Stimulated activated CD4-positive, alpha-beta T cell treated with anti-CD3 and anti-CD28 coated beads, Interleukin-12 subunit alpha, Interleukin-12 subunit beta, amount 100 ng/mL, for 48 hours (primary cell): ENCODE measurements at regions not wholly inside any gene's neighbourhood (a gene's known extent, or its start where the extent isn't known, plus 50 kb on each side); places are given as distances from the start of the nearest gene placed in this dataset.
"Not testable (repeated sequence)": the region's sequence is repeated elsewhere in the genome, so short reads cannot be mapped to it uniquely, and the experiment has no call there.

Source experiments
- DNase-seq, 3 donors: peaks; one replicate each; pipeline ENCODE4 v3.0.0-alpha.2; 2020; ENCODE audit warnings: low read depth in 2 of 3, low spot score in 1 of 3

DNA sequence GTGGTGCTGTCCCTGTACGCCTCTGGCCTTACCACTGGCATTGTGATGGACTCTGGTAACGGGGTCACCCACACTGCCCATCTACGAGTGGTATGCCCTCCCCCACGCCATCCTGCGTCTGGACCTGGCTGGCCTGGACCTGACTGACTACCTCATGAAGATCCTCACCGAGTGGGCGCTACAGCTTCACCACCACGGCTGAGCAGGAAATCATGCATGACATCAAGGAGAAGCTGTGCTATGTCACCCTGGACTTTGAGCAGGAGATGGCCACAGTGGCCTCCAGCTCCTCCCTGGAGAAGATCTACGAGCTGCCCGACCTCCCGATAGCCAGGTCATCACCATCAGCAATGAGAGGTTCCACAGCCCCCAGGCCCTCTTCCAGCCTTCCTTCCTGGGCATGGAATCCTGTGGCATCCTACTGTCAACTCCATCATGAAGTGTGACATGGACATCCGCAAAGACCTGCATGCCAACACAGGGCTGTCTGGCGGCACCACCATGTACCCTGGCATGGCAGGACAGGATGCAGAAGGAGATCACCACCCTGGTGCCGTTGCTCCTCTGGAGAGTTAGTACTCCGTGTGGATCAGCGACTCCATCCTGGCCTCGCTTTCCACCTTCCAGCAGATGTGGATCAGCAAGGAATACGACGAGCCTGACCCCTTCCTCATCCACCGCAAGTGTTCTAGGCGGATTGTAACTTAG lies 434.2 kb upstream of the RGMB start:
- no peak for DNase-seq

DNA sequence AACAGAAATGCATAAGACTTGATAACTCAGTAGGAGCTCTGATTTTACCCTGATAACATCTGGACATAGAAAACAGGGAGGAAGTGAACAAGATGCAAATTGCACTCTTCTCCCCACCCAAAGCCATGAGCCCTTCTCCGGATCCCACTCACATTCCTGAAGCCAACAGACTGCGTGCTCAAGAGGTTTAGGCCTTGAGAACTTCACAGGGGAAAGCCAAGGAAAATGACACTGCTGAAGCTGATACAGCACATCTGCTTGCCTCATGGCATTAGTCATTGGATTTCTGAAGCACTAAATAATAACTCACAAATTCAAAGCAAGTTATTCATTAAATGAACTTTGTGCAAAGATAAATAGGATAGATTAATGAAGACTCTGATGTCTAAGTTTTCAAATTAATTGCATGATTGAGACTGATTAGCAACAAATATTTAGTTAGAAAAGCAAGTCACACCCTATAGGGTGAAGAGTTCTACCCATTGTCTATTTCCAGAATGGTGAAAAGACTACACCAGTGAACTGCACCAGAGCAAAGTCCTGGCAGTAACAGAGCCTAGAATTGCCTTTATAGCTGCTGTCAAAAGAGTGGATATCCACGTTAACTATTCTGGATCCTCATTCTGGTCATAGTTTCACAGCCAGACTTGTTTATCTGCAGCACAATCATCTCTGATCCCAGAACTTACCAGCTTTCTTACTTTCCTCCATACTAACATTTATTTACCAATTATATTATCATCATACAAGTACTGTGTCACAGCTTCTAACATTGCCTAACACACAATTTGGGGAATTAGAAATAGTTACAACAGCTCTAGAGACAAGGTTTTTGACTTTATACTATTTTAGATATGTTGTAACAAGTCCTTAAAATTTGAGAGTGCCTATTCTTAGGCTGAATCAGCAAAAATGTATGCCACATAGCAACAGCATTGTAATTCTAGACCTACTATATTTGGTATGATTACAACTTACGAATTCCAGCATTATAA lies 432.1 kb upstream of the RGMB start:
- no peak for DNase-seq

DNA sequence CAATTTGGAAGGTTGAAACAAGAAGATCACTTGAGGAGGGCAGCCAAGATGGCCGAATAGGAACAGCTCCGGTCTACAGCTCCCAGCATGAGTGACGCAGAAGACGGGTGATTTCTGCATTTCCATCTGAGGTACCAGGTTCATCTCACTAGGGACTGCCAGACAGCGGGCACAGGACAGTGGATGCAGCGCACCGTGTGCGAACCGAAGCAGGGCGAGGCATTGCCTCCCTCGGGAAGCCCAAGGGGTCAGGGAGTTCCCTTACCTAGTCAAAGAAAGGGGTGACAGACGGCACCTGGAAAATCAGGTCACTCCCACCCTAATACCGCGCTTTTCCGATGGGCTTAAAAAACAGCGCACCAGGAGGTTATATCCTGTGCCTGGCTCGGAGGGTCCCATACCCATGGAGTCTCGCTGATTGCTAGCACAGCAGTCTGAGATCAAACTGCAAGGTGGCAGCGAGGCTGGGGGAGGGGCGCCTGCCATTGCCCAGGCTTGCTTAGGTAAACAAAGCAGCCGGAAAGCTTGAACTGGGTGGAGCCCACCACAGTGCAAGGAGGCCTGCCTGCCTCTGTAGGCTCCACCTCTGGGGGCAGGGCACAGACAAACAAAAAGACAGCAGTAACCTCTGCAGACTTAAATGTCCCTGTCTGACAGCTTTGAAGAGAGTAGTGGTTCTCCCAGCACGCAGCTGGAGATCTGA lies 430.4 kb upstream of the RGMB start:
- not testable (repeated sequence) for DNase-seq

DNA sequence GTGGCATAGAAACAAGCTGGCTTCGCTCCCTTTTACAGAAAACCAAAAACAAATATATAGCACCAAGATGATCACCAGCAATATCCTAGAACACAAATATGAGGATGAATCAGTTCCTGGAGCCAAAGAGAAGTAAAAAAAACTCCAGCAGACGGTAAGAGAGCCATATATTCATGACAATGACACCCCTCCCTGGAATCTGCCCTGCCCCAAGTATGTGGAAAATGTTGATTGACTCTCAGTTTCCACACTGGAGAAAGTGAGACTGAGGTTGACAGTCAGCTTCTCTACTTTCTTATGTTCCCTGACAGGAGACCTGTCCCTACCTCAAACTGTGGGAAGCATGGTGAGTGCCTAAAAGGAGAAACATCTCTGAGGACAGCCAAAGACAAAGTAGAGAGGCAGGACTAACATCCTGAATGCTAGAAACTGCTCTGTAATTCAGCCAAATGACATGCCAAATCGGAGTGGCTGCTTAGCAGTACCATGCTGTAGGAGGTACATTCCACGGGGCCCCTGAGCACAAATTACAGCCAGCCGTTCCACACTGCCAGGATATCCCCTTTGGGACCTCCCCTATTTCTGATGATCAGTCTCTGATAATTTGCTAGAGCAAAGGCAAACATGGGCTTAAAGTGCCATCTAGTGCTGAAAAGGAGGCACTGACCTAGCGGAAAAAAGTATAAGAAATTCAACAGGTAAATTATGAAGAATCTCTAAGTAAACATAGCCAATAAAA lies 424.0 kb upstream of the RGMB start:
- no peak for DNase-seq

DNA sequence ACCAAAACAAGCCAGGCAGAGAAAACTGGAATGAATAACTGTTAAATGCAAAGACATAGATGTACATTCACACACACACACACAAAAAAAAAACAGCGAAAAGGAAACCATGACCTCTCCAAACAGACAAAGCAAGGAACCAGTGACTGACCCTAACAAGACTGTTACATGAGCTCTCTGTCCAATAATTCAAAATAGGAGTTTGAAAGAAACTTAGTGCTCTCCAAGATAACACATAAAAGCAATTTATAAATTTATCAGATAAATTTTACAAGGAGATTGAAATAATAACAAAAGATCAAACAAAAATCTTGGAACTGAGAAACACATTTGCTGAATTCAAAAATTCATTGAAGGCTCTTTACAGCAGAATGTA lies 423.5 kb upstream of the RGMB start:
- no peak for DNase-seq

DNA sequence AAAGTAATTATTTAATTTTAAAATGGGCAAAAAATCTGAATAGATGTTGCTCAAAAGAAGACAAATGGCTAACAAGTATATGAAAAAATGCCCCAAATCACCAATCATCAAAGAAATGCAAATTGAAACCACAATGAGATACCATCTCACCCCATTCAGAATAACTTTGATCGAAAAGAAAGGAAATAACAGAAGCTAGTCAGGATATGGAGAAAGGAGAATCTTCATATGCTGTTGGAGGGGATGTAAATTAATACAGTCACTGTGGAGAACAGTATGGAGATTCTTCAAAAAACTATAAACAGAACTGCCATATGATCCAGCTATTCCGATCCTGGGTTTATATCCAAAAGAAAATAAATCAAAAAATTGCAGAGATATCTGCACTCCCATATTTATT lies 418.5 kb upstream of the RGMB start:
- no peak for DNase-seq

DNA sequence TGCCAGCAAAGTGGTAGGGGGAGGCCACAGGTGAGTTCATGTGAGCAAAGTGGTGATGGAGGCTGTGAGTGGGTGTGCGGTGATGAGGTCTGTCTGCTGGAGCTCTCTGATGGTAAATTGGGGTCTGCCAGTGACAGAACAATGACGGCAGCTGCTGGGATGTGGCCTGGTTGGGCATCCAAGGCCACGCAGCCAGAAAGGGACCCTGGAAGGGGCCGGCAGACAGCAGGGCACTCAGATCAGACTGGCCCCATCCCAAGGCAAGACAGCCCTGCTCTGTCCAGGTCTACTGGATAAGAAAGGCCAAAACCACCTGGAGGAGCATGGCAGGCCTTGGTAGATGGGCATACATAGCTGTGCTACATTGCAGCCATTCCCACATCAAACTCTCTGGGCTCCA lies 412.9 kb upstream of the RGMB start:
- no peak for DNase-seq

DNA sequence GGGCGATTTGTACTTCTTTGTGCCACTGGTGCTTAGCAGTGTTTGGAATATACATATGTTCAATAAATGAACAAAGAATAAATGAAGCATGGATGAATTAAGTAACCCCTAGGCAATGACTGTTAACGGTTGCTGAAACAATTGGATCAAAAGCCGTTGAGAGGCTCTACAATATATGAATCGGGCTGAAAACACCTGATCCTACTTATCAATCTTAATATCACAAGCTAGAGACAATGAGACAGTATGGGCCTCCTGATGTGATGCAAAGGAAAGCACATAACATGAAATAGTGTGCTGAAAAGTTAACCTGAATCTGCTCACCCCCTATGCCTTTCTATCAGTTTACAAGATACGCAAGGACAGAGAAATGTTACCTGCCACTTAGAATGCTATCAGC lies 410.3 kb upstream of the RGMB start:
- DNase-seq, result no peak

DNA sequence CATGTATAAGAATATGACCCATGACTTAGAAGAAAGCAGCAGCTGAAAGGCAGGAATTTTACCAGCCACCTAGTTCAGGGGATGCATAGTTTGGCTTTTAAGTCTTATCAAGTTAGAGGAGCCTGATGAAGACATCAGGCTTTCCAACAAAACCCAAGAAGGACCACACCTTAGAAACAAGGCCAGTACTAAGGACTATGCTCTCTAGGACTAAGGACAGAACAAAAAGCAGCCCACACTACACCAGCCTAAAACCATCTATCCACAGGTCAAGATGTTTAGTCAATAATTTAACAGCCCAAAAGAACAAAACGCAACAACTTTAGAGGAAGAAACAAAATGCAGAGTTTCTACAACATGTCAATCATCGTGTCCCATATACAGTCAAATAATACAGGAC lies 408.9 kb upstream of the RGMB start:
- DNase-seq, result no peak

DNA sequence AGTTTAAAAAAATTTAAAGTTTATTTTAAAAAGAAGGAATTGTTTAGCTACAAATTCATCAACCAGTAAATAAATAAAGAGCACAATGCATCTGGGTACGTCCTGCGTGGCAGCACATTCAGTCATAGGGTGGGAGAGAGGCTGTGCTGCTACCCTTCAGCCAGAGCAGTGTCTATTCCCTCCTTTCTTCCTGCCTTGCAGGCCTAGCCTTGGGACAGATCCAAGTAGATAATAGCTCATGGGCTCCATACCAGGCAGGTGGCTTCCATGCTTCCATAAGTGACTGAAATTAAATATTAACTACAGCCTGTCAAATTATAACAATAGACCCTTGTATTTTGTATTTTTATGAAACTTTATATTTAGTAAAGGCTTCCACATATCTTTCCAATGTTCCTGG lies 408.3 kb upstream of the RGMB start:
- no peak for DNase-seq

DNA sequence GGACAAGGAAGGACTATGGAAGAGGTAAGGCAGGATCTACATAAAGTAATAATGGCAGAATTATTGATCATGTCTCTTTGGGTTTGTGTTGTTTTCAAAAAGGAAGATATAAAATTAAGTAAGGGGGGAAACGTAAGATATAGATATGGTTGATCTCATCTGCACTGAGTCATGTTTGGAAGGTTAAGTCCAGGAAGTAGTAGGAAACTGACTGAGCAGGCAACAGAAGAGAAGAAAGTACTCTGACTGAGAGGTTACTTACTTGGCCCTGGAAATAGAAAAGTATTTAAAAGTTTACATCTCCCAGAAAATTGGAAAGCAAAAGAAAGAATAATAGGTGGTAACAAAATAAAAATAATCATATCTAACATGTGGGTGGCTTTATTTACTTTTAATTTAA lies 405.3 kb upstream of the RGMB start:
- no peak for DNase-seq

DNA sequence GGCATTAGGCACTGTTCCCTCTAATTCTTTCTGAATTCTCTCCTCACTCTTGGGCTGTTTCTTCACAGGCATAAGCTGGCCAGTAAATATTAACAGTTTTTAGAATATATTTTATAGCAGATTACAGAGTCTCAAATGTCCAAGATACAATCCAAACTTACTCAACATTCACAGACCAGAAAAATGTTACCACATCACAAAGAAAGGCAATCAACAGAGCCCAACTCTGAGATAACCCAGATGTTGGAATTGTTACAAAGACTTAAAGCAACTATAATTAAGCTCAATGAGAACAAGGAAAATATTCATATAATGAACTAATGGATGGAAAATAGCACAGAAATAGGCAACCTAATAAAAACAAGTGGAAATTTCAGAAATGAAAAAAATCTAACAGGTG lies 401.1 kb upstream of the RGMB start:
- DNase-seq, result no peak

DNA sequence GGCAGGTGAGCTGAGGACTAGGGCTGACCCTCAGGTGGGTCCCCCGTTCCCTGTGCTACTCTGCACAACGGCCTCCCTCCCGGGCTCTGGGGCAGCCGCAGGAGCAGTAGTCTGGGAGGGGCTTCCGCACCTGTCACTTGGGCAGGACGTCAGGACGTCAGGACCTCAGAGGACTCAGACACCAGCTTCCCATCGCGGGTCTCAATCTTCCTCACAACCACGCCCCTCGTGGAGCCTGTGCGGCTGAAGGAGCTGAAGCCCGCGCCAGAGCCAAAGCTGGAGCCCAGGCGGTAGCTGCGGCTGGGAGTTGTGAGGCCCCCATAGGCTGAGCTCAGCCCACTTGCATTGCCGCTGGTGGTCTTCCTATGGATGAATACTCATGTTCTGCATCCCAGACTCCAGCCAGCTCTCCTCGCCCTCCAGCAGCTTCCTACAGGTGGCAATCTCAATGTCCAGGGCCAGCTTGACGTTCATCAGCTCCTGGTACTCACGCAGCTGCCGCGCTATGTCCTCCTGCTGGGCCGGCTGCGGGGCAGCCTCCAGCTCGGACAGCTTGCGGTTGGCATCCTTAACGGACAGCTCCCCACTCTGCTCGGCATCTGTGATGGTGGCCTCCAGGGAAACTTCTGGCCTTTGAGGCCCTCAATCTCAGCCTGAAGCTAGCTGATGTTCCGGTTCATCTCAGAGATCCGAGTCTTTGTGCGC lies 381.4 kb upstream of the RGMB start:
- DNase-seq, result no peak

DNA sequence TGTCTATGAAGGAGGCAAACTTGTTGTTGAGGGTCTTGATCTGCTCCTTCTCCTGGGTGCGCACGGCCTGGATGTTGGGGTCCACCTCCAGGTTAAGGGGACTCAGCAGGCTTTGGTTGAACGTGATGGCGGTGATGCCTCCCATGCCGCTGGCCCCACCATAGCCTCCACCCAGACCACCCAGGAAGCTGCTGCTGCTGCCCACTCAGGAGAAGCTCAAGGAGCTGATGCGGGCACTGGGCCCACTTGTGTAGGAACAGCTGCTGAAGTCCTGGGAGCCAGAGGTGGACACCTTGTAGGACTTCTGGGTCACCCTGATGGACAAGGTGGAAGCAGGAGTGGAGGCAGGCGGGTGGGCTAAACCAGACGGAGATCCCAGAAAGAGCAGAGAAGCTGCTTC lies 380.3 kb upstream of the RGMB start:
- not testable (repeated sequence) for DNase-seq

DNA sequence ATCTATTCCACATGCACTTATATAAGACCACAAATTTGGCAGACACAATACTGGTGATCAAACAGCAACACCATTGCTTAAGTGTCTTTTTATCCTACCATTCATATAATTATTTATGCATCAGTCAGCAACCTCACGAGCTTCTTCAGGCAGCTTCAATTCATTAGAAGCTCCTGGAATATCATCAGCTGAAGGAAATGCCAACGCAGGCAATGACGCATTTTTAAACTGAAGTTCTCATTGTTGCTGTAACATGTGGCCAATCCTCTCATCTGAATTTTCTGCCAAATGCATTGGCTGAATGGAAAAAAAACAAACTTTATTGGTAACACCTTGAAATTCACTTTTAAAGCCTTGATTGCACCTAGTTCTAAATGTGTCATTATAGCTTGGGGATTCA lies 376.4 kb upstream of the RGMB start:
- no peak for DNase-seq

DNA sequence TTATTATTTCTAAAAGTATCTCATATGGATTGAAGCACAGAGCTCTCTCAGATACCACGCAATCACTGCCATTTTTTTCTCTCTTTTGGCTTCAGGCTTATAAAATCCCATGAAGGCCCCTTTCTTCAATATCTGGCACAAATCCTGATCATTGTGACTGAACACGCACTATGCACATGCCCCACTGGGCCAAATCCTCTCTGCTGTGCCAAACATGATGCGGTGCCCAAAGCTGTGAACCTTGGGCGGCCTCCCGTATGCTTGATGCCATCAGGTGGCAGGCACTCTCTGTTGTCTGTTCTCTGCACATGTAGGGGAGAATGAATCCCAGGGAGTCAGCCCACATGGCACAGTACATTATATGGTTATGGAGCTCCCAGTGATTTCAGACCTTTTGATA lies 375.0 kb upstream of the RGMB start:
- no peak for DNase-seq

DNA sequence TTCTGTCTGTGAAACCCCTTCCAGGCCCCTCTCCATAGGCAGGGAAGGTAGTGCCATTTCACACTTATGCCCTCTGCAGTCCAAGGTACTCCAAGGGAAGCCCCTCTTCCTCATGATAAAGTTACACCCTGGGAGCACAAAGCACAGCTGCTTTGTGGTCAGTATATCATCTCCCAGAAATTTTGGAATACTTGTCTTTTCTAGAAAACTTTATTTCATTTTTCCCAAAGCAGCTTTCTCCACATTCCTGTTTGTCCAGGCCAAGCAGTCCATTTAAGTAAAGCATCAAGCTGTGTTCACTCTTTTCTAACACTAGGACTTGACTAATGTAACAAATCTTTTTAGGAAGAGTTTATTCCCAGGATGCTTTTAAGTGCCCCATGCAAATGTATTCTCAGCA lies 371.8 kb upstream of the RGMB start:
- DNase-seq, result no peak

DNA sequence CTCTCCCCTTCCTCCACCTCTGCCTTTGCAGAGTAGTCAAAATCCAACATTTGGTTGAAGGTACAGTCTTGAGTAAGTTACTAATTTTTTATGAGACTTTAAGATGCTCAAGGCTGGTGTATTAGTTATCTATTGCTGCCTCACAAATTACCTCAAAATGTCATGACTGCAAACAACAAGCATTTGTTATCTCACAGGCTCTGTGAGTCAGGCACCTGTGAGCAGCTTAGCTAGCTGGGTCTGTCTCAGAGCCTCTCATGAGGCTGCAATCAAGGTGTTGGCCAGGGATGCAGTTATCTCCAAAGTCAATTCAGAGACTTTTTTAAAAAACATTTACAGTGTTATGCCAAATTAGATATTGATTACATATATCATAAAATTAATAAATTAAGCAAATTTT lies 371.3 kb upstream of the RGMB start:
- no peak for DNase-seq

DNA sequence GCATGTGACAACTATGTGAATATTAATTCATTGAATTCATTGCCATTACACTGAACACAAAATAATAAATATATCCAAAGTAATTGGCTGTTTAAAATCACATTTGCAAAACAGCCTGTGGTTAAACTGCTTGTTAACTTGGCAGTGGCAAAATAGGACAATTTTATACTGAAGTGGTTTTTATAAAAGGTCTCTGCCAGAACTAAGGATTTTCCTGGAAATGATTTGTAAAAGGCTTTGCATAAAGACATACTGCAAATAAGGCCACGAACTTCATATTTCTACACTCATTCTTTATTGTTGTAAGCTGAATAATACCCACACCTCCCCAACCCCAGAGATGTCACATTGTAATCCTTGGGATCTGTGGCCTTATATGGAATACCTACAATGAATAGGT lies 370.3 kb upstream of the RGMB start:
- DNase-seq, result no peak

DNA sequence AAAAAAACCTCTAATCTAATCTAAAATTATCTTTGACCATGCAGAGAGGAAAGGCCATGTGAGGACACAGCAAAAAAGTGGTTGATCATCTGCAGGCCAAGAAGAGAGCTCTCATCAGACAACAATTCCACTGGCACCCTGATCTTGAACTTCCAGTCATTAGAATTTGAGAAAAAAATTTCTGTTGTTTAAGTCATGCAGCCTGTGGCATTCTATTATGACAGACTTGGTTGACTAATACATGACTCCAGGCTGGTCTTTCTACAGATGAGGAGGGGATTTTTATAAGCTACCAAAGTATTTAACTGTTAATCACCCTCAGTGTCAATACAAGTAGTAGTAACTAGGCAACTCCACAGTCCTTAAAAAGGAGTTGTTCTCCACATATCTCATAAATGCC lies 358.5 kb upstream of the RGMB start:
- no peak for DNase-seq

DNA sequence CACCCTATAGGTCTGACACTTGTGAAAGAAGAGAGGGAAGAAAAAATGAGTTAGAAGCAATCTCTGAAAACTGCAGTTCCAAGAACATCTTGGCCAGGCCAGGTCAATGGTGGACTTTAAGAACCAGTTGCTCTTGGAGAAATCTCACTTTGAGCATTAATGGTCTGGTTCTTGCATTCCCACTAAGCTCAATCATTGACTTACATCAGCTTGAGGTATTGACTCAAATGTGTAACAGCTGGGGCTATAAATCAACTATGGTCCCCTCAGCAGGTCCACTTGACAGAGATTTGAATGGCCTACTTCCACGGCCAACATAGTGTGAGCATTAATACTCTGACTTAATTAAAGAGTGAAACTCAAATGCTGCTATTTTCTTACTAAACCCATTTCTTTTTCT lies 357.8 kb upstream of the RGMB start:
- DNase-seq, result no peak
